Coronary artery (tissue), 2 donors: ENCODE measurements at regions not wholly inside any gene's neighbourhood (a gene's known extent, or its start where the extent isn't known, plus 50 kb on each side); places are given as distances from the start of the nearest gene placed in this dataset.

ENCODE experiments used
- DNase-seq: peaks from one replicate; pipeline ENCODE4 v3.0.0-alpha.2; 2017; ENCODE audit warnings: low spot score
- H3K27ac ChIP-seq, 2 donors: fragments of 200-600 bp; sonication (generic); one replicate each; pipeline ENCODE4 v1.5.1; 2016 to 2019
- H3K4me3 ChIP-seq: fragments of 200-600 bp; sonication (generic); 2 replicates; pipeline ENCODE4 v1.5.1; 2016; ENCODE audit warnings: mild to moderate bottlenecking, moderate library complexity
- TF ChIP-seq, protein P1 (sequence below): fragments of 200-600 bp; sonication (generic); IDR thresholded peaks from one replicate; pipeline ENCODE4 v1.5.1; 2019; ENCODE audit warnings: antibody characterized with exemption

DNA sequence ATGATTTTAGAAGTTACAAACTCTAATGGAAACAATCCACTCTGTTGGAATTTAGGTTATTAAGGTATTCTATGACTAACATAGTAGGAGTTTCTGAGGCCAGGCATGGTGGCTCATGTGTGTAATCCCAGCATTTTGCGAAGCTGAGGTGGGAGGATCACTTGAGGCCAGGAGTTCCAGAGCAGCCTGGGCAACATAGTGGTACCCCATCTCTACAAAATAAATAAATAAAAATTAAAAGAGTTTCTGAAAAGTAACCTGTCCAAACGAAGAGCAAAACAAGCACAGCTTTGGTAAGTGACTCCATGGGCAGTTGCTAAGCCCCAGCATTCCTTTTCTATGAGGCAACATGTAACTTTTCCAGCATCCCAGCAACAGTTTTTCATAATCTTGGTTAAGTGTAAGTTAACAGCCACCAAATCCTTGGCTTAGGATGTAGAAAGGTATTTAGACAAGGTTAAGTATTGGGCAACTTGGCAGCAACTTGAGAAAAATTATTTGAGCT is 86.3 kb downstream of the SOX4 start:
- TF ChIP-seq, protein P1, sequence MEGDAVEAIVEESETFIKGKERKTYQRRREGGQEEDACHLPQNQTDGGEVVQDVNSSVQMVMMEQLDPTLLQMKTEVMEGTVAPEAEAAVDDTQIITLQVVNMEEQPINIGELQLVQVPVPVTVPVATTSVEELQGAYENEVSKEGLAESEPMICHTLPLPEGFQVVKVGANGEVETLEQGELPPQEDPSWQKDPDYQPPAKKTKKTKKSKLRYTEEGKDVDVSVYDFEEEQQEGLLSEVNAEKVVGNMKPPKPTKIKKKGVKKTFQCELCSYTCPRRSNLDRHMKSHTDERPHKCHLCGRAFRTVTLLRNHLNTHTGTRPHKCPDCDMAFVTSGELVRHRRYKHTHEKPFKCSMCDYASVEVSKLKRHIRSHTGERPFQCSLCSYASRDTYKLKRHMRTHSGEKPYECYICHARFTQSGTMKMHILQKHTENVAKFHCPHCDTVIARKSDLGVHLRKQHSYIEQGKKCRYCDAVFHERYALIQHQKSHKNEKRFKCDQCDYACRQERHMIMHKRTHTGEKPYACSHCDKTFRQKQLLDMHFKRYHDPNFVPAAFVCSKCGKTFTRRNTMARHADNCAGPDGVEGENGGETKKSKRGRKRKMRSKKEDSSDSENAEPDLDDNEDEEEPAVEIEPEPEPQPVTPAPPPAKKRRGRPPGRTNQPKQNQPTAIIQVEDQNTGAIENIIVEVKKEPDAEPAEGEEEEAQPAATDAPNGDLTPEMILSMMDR = no peak
- no peak for DNase-seq
- Histone ChIP-seq H3K27ac (peak overlapping the region; percentile 40 to 64), H3K4me3 (no peak overlapping the region)

GRCh38 chr6:21680611-21681010 is 87.1 kb downstream of the SOX4 start:
- no peak for DNase-seq
- H3K4me3 ChIP-seq = no peak overlapping the region
- TF ChIP-seq, protein P1 = no peak
- peak overlapping the region in 1 of 2 donors; percentile 60 for H3K27ac ChIP-seq

GRCh38 chr6:21690489-21690888 is 96.9 kb downstream of the SOX4 start:
- Histone ChIP-seq H3K4me3 (no peak overlapping the region), H3K27ac (no peak overlapping the region)
- DNase-seq = no peak
- TF ChIP-seq, protein P1 = no peak

- H3K4me3 ChIP-seq = no peak overlapping the region
- TF ChIP-seq, protein P1 = no peak
- no peak overlapping the region for H3K27ac ChIP-seq
- no peak for DNase-seq
Observed at GRCh38 chr6:21691685-21692346, 98.3 kb downstream of the SOX4 start.

DNA sequence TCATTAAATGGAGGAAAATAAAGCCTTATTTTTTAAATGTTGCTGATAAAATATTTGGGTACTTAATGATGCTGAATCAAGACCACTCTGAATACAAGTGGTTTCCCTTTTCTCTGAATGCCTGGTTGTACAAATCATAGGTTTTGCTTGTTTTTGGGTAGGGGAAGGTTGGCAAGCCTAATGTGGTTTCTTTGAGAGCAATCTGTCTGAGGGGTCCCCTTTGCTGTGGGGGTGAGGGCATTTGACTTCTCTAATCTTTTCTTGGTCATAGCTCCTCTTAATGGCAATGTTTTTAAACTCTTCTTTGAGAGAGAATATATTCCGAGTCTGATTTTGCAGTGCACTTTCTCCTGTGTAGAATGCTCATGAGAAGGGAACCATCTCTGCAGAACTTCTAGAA is 99.2 kb downstream of the SOX4 start:
- TF ChIP-seq, protein P1 = no peak
- Histone ChIP-seq H3K27ac (no peak overlapping the region), H3K4me3 (no peak overlapping the region)
- DNase-seq = no peak

DNA sequence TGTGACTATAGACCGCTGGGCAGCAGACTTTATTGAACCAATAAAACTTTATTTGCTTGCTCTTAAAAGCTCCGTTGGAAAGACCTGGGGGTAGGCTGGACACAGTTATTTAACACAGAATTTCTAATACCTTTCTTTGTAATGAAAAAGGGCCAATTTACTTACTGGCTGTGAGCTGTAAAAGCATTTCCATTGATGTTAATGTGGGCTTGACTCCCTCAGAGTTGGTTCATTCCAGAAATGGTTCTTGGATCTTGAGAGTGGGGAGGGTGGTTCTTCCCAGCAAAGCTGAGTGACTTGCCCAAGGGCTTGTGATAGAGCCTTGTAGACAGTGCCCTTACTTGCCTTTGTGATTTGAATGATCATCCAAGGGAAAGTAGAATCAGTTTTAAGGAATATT is 100.6 kb downstream of the SOX4 start:
- TF ChIP-seq, protein P1 = no peak
- no peak for DNase-seq
- no peak overlapping the region for H3K4me3 ChIP-seq
- no peak overlapping the region for H3K27ac ChIP-seq
